Mesenchymal stem cell (in vitro differentiated cells and primary cell): ENCODE measurements at regions not wholly inside any gene's neighbourhood (a gene's known extent, or its start where the extent isn't known, plus 50 kb on each side); places are given as distances from the start of the nearest gene placed in this dataset.
A peak's percentile ranks its signal among the peaks of the same experiment; 100 is the strongest.

ENCODE experiments used
- DNase-seq: peaks from one replicate; pipeline ENCODE4 v3.0.0-alpha.2; 2013
- H2AFZ ChIP-seq: one replicate; pipeline ENCODE4 v1.6.1; 2013; ENCODE audit warnings: low read depth, mild to moderate bottlenecking, control low read depth, inconsistent platforms, low read length, moderate library complexity
- H2AK5ac ChIP-seq: 2 replicates; pipeline ENCODE4 v1.6.1; 2013; ENCODE audit warnings: low read length, moderate library complexity, mild to moderate bottlenecking, inconsistent platforms; ENCODE audit not compliant: severe bottlenecking
- H2BK120ac ChIP-seq: one replicate; pipeline ENCODE4 v1.6.1; 2013; ENCODE audit warnings: low read depth, mild to moderate bottlenecking, inconsistent platforms, low read length, moderate library complexity
- H2BK12ac ChIP-seq, 2 experiments: one replicate each; pipeline ENCODE4 v1.6.1; 2013; ENCODE audit warnings: inconsistent platforms in 2 of 2, low read length in 2 of 2, mild to moderate bottlenecking in 2 of 2, moderate library complexity in 2 of 2, control low read depth in 1 of 2
- H2BK15ac ChIP-seq: one replicate; pipeline ENCODE4 v1.6.1; 2013; ENCODE audit warnings: mild to moderate bottlenecking, low read depth, inconsistent platforms; ENCODE audit not compliant: poor library complexity, severe bottlenecking
- H2BK5ac ChIP-seq: 2 replicates; pipeline ENCODE4 v1.6.1; 2013; ENCODE audit warnings: low read depth, mild to moderate bottlenecking, low read length, control low read depth, inconsistent platforms; ENCODE audit not compliant: poor library complexity, severe bottlenecking
- H3K14ac ChIP-seq, 2 experiments: one replicate each; pipeline ENCODE4 v1.6.1; 2013; ENCODE audit warnings: inconsistent platforms in 2 of 2, low read length in 2 of 2, control low read depth in 1 of 2, mild to moderate bottlenecking in 1 of 2, moderate library complexity in 1 of 2
- H3K18ac ChIP-seq, 2 experiments: one replicate each; pipeline ENCODE4 v1.6.1; 2013; ENCODE audit warnings: inconsistent platforms in 2 of 2, low read length in 2 of 2, control low read depth in 1 of 2, low read depth in 1 of 2, mild to moderate bottlenecking in 1 of 2
- H3K23ac ChIP-seq, 2 experiments: one replicate each; pipeline ENCODE4 v1.6.1; 2013; ENCODE audit warnings: inconsistent platforms in 2 of 2, low read length in 2 of 2, mild to moderate bottlenecking in 2 of 2, moderate library complexity in 2 of 2, control low read depth in 1 of 2
- H3K27ac ChIP-seq: 2 replicates; pipeline ENCODE4 v1.5.1; 2013; ENCODE audit warnings: mild to moderate bottlenecking, moderate library complexity, low read length, control low read depth, inconsistent platforms; ENCODE audit not compliant: poor library complexity, severe bottlenecking
- H3K27me3 ChIP-seq, 2 experiments: 2 replicates each; pipeline versions ENCODE4 v1.6.1 to v1.7.0; 2013; ENCODE audit warnings: low read length in 2 of 2, mild to moderate bottlenecking in 2 of 2, moderate library complexity in 2 of 2, control low read depth in 1 of 2, inconsistent platforms in 1 of 2; ENCODE audit not compliant: control insufficient read depth in 1 of 2, insufficient read depth in 1 of 2
- H3K36me3 ChIP-seq, 2 experiments: 2 replicates each; pipeline versions ENCODE4 v1.6.1 to v1.7.0; 2013; ENCODE audit warnings: low read length in 2 of 2, control low read depth in 1 of 2, inconsistent platforms in 1 of 2, low read depth in 1 of 2, mild to moderate bottlenecking in 1 of 2; ENCODE audit not compliant: insufficient read depth in 2 of 2, control insufficient read depth in 1 of 2
- H3K4ac ChIP-seq, 2 experiments: one replicate each; pipeline ENCODE4 v1.6.1; 2013; ENCODE audit warnings: inconsistent platforms in 2 of 2, low read length in 2 of 2, mild to moderate bottlenecking in 2 of 2, moderate library complexity in 2 of 2, control low read depth in 1 of 2, low read depth in 1 of 2
- H3K4me1 ChIP-seq: 2 replicates; pipeline ENCODE4 v1.6.1; 2013; ENCODE audit warnings: low read depth, low read length, control low read depth; ENCODE audit not compliant: control insufficient read depth, insufficient read depth
- H3K4me2 ChIP-seq: 2 replicates; pipeline ENCODE4 v1.6.1; 2013; ENCODE audit warnings: low read length, mild to moderate bottlenecking, inconsistent platforms; ENCODE audit not compliant: poor library complexity, severe bottlenecking
- H3K4me3 ChIP-seq, 2 experiments: 2 replicates each; pipeline versions ENCODE4 v1.5.1 to v1.7.0; 2013; ENCODE audit warnings: low read length in 2 of 2, mild to moderate bottlenecking in 2 of 2, control low read depth in 1 of 2, low read depth in 1 of 2; ENCODE audit not compliant: insufficient read depth in 1 of 2
- H3K79me1 ChIP-seq: replicated peaks from 2 replicates; pipeline ENCODE4 v1.6.1; 2013; ENCODE audit warnings: mild to moderate bottlenecking, control low read depth, low read length, inconsistent platforms; ENCODE audit not compliant: poor library complexity, severe bottlenecking
- H3K9ac ChIP-seq: 2 replicates; pipeline ENCODE4 v1.7.0; 2013; ENCODE audit warnings: mild to moderate bottlenecking, low read length, moderate library complexity
- H3K9me3 ChIP-seq: 2 replicates; pipeline ENCODE4 v1.7.0; 2013; ENCODE audit warnings: mild to moderate bottlenecking, low read length; ENCODE audit not compliant: control insufficient read depth
- H4K8ac ChIP-seq: one replicate; pipeline ENCODE4 v1.6.1; 2013; ENCODE audit warnings: inconsistent platforms, mild to moderate bottlenecking, low read length, moderate library complexity
- H4K91ac ChIP-seq: one replicate; pipeline ENCODE4 v1.6.1; 2013; ENCODE audit warnings: mild to moderate bottlenecking, low read length, inconsistent platforms
- WGBS: methylation state at CpG from one replicate; pipeline ENCODE4 v1.1.7; 2013; ENCODE audit warnings: mixed read lengths; 5-methylcytosine and 5-hydroxymethylcytosine counted together

GRCh38 chr18:10367836-10368235 is 86.6 kb upstream of the APCDD1 start:
- H3K23ac ChIP-seq, result no peak overlapping the region
- no peaks in the 10 kb centered on the region for H3K36me3 ChIP-seq

GRCh38 chr18:10368456-10369453 is 85.7 kb upstream of the APCDD1 start:
- Histone ChIP-seq H2BK12ac (no peak overlapping the region), H3K4me3 (no peak overlapping the region), H3K4ac (no peak overlapping the region), H3K9me3 (peaks cover 6% of the 10 kb centered on the region), H3K23ac (no peak overlapping the region), H3K18ac (no peak overlapping the region), H4K91ac (no peak overlapping the region), H2BK120ac (no peak overlapping the region), H2BK5ac (no peak overlapping the region), H3K36me3 (no peaks in the 10 kb centered on the region), H4K8ac (no peak overlapping the region), H3K27me3 (peaks cover 13 to 32% of the 10 kb centered on the region in 2 experiments), H3K4me1 (no peaks in the 10 kb centered on the region), H2AK5ac (no peak overlapping the region), H3K9ac (no peak overlapping the region), H2BK15ac (no peak overlapping the region), H2AFZ (no peak overlapping the region), H3K27ac (no peak overlapping the region), H3K14ac (peak overlapping the region in 1 of 2 experiments; percentile 2), H3K4me2 (no peak overlapping the region), H3K79me1 (no peaks in the 10 kb centered on the region)
- no peak for DNase-seq
- whole genome bisulfite sequencing, result 89% methylated on average over 4 of the region's 8 CpGs

More at GRCh38 chr18:10367836-10368235, 86.6 kb upstream of the APCDD1 start:
- H2AFZ ChIP-seq, result no peak overlapping the region
- 85% methylated on average over 3 of the region's 3 CpGs for WGBS
- no peak overlapping the region for H2BK5ac ChIP-seq
- H2AK5ac ChIP-seq, result no peak overlapping the region
- H3K9me3 ChIP-seq, result peaks cover 6% of the 10 kb centered on the region
- no peaks in the 10 kb centered on the region for H3K4me1 ChIP-seq
- no peak for DNase-seq
- H4K8ac ChIP-seq, result no peak overlapping the region
- H3K4me3 ChIP-seq, result no peak overlapping the region
- no peak overlapping the region for H3K27ac ChIP-seq
- H3K4me2 ChIP-seq, result no peak overlapping the region
- no peak overlapping the region for H4K91ac ChIP-seq
- H3K18ac ChIP-seq, result peak overlapping the region in 1 of 2 experiments; percentile 21
- no peak overlapping the region for H2BK120ac ChIP-seq
- peaks cover 13 to 30% of the 10 kb centered on the region in 2 experiments for H3K27me3 ChIP-seq
- no peak overlapping the region for H2BK12ac ChIP-seq
- H2BK15ac ChIP-seq, result no peak overlapping the region
- H3K9ac ChIP-seq, result no peak overlapping the region
- no peaks in the 10 kb centered on the region for H3K79me1 ChIP-seq
- no peak overlapping the region for H3K4ac ChIP-seq
- H3K14ac ChIP-seq, result no peak overlapping the region

- Histone ChIP-seq H3K4ac (no peak overlapping the region), H2BK12ac (no peak overlapping the region), H2BK15ac (no peak overlapping the region), H2BK120ac (no peak overlapping the region), H3K79me1 (no peaks in the 10 kb centered on the region), H3K4me1 (no peaks in the 10 kb centered on the region), H3K27me3 (peaks cover 13 to 44% of the 10 kb centered on the region in 2 experiments), H3K4me2 (no peak overlapping the region), H4K8ac (no peak overlapping the region), H2AK5ac (no peak overlapping the region), H3K36me3 (no peaks in the 10 kb centered on the region), H3K9ac (no peak overlapping the region), H3K14ac (no peak overlapping the region), H2BK5ac (no peak overlapping the region), H4K91ac (no peak overlapping the region), H3K9me3 (no peaks in the 10 kb centered on the region), H3K23ac (no peak overlapping the region), H2AFZ (no peak overlapping the region), H3K27ac (no peak overlapping the region), H3K4me3 (no peak overlapping the region), H3K18ac (no peak overlapping the region)
- 83% methylated on average over 7 of the region's 7 CpGs for WGBS
- no peak for DNase-seq
Measured at GRCh38 chr18:10370716-10371115, 83.7 kb upstream of the APCDD1 start.

- no peaks in the 10 kb centered on the region for H3K79me1 ChIP-seq
- no peak overlapping the region for H3K9ac ChIP-seq
- H2BK12ac ChIP-seq, result no peak overlapping the region
- no peaks in the 10 kb centered on the region for H3K4me1 ChIP-seq
- no peak for DNase-seq
- WGBS, result 100% methylated on average over 1 of the region's 3 CpGs
- H3K23ac ChIP-seq, result no peak overlapping the region
- H3K14ac ChIP-seq, result no peak overlapping the region
- H2AFZ ChIP-seq, result no peak overlapping the region
- no peaks in the 10 kb centered on the region for H3K9me3 ChIP-seq
- H4K8ac ChIP-seq, result no peak overlapping the region
- no peak overlapping the region for H2BK15ac ChIP-seq
- H2AK5ac ChIP-seq, result no peak overlapping the region
- H3K4ac ChIP-seq, result no peak overlapping the region
- H3K27ac ChIP-seq, result no peak overlapping the region
- H4K91ac ChIP-seq, result no peak overlapping the region
- no peaks in the 10 kb centered on the region for H3K36me3 ChIP-seq
- peaks cover 13 to 45% of the 10 kb centered on the region in 2 experiments for H3K27me3 ChIP-seq
- H2BK5ac ChIP-seq, result no peak overlapping the region
- H3K18ac ChIP-seq, result no peak overlapping the region
- H3K4me3 ChIP-seq, result no peak overlapping the region
- no peak overlapping the region for H2BK120ac ChIP-seq
- H3K4me2 ChIP-seq, result no peak overlapping the region
Measured at GRCh38 chr18:10371165-10371564, 83.3 kb upstream of the APCDD1 start.
